GM12878 (cell line): ENCODE measurements at regions not wholly inside any gene's neighbourhood (a gene's known extent, or its start where the extent isn't known, plus 50 kb on each side); places are given as distances from the start of the nearest gene placed in this dataset.

Experiments
- ATAC-seq: fragments of 200-7000 bp; cut with Tn5 transposase; 3 replicates; pipeline ENCODE4 v1.9.1; 2020; ENCODE audit warnings: mild to moderate bottlenecking, moderate library complexity
- BruUV-seq: library from RNA; stranded (reverse); fragments of 400-500 nt; replicated peaks from 2 replicates; lab custom pipeline; 2021; lab: Mats Ljungman, UMichigan
- CTCF ChIA-PET: fragments of 300-600 bp; sonication (Branson Sonifier 250); formaldehyde crosslinking; extraction: SDS; loops from one replicate; lab custom pipeline; 2021; ENCODE audit warnings: inconsistent platforms; lab: Yijun Ruan, JAX
- POLR2A ChIA-PET: fragments of 350-600 bp; formaldehyde crosslinking; extraction: SDS; loops from one replicate; lab custom pipeline; 2021; ENCODE audit warnings: inconsistent platforms; lab: Charles Lee
- RAD21 ChIA-PET: fragments of 300-600 bp; sonication (Branson Sonifier 250); formaldehyde crosslinking; loops from one replicate; lab custom pipeline; 2023; ENCODE audit warnings: antibody characterized with exemption; ENCODE audit not compliant: unreplicated experiment; lab: Charles Lee
- SMC1A ChIA-PET: fragments of 300-600 bp; sonication (Branson Sonifier 250); formaldehyde crosslinking; loops from one replicate; lab custom pipeline; 2023; ENCODE audit not compliant: unreplicated experiment, uncharacterized antibody; lab: Charles Lee
- DNase-seq: peaks from one replicate; pipeline ENCODE4 v3.0.0-alpha.2; 2011; ENCODE audit warnings: low read depth, low spot score
- FAIRE-seq: peaks from 3 replicates; lab custom pipeline; 2011; peaks lifted over from hg19 to GRCh38; lab: Jason Lieb, UNC
- H2AFZ ChIP-seq: 2 replicates; pipeline ENCODE4 v1.6.0; 2011; ENCODE audit warnings: low read depth, low read length, control low read depth; ENCODE audit not compliant: control insufficient read depth
- H3K27ac ChIP-seq: 2 replicates; pipeline ENCODE4 v1.5.1; 2011; ENCODE audit warnings: control low read depth; ENCODE audit not compliant: control insufficient read depth, insufficient read depth
- H3K27me3 ChIP-seq, 2 experiments: replicated peaks in 1 of 2; 2 replicates each; pipeline versions ENCODE4 v1.6.0 to v1.6.1; 2011; ENCODE audit warnings: low read length in 1 of 2; ENCODE audit not compliant: control insufficient read depth in 2 of 2, insufficient read depth in 2 of 2
- H3K36me3 ChIP-seq, 2 experiments: 2 replicates each; pipeline ENCODE4 v1.5.1; 2011; ENCODE audit warnings: low read length in 1 of 2; ENCODE audit not compliant: control insufficient read depth in 2 of 2, insufficient read depth in 2 of 2
- H3K4me1 ChIP-seq: 2 replicates; pipeline ENCODE4 v1.6.1; 2011; ENCODE audit warnings: mild to moderate bottlenecking, low read length, moderate library complexity, mixed read lengths; ENCODE audit not compliant: control insufficient read depth, insufficient read depth
- H3K4me2 ChIP-seq: 2 replicates; pipeline ENCODE4 v1.6.0; 2011; ENCODE audit warnings: control low read depth; ENCODE audit not compliant: control insufficient read depth, insufficient read depth
- H3K4me3 ChIP-seq: fragments of 200-600 bp; sonication (generic); 2 replicates; pipeline ENCODE4 v1.5.1; 2016
- H3K79me2 ChIP-seq: 2 replicates; pipeline ENCODE4 v1.6.0; 2011; ENCODE audit warnings: low read length; ENCODE audit not compliant: control insufficient read depth, insufficient read depth
- H3K9ac ChIP-seq: 2 replicates; pipeline ENCODE4 v1.8.0; 2011; ENCODE audit warnings: low read length, control low read depth, mixed read lengths; ENCODE audit not compliant: control insufficient read depth, insufficient read depth
- H3K9me3 ChIP-seq: replicated peaks from 3 replicates; pipeline ENCODE4 v1.5.1; 2011; ENCODE audit warnings: mild to moderate bottlenecking, low read length; ENCODE audit not compliant: control insufficient read depth, insufficient read depth
- H4K20me1 ChIP-seq: 2 replicates; pipeline ENCODE4 v1.6.0; 2011; ENCODE audit not compliant: control insufficient read depth, insufficient read depth
- CEBPB ChIP-seq, 2 experiments: fragments of 150-350 bp in 1 of 2; IDR thresholded peaks; 2 replicates each; pipeline ENCODE4 v1.6.1; 2012 to 2014; ENCODE audit warnings: low read depth in 2 of 2, low read length in 2 of 2, borderline replicate concordance in 1 of 2, inconsistent platforms in 1 of 2
- CHD2 ChIP-seq: IDR thresholded peaks from 2 replicates; pipeline ENCODE4 v1.6.1; 2011; ENCODE audit warnings: low read depth, low read length, improper control_type of control experiment, borderline replicate concordance
- IKZF1 ChIP-seq: fragments of 450-650 bp; conservative IDR thresholded peaks from 2 replicates; pipeline ENCODE4 v1.6.1; 2017; ENCODE audit warnings: antibody characterized with exemption, mild to moderate bottlenecking
- KDM1A ChIP-seq: fragments of 200-600 bp; sonication (generic); IDR thresholded peaks from 2 replicates; pipeline ENCODE4 v1.6.1; 2016; ENCODE audit warnings: borderline replicate concordance
- MYB ChIP-seq: fragments of 150-350 bp; IDR thresholded peaks from 2 replicates; pipeline ENCODE4 v1.6.1; 2014; ENCODE audit warnings: mild to moderate bottlenecking, low read depth, low read length, borderline replicate concordance
- SMAD1 ChIP-seq: fragments of 450-650 bp; IDR thresholded peaks from 2 replicates; pipeline ENCODE4 v1.6.1; 2018; ENCODE audit warnings: mild to moderate bottlenecking, low read depth; ENCODE audit not compliant: partially characterized antibody
- ZNF622 ChIP-seq: fragments of 450-650 bp; IDR thresholded peaks from 2 replicates; pipeline ENCODE4 v1.6.1; 2017; ENCODE audit warnings: mild to moderate bottlenecking, inconsistent platforms
- WGBS: methylation state at CpG from one replicate; pipeline ENCODE4 v1.1.6; 2016; ENCODE audit warnings: low lambda C conversion rate; ENCODE audit not compliant: insufficient replicate concordance, insufficient coverage; ENCODE audit errors: missing lambda C conversion rate; 5-methylcytosine and 5-hydroxymethylcytosine counted together
- in situ Hi-C: fragments of 300-500 bp; cut with MboI; formaldehyde crosslinking; loops from 9 replicates; pipeline ENCODE4 v1.14.3; 2018; ENCODE audit warnings: mixed read lengths
- intact Hi-C: fragments of 100-400 bp; cut with micrococcal nuclease; formaldehyde crosslinking; loops from one replicate; pipeline ENCODE4 v1.14.2; 2022; ENCODE audit not compliant: unreplicated experiment
- TF ChIP-seq, protein P1 (sequence below): IDR thresholded peaks from 2 replicates; pipeline ENCODE4 v1.6.1; 2012; ENCODE audit warnings: low read depth, low read length, improper control_type of control experiment
- TF ChIP-seq, protein P2 (sequence below), 3 experiments: IDR thresholded peaks in 2 of 3; conservative IDR thresholded peaks in 1 of 3; 2 replicates each; pipeline ENCODE4 v1.5.1; 2011; ENCODE audit warnings: low read depth in 3 of 3, low read length in 3 of 3, mild to moderate bottlenecking in 3 of 3, control low read depth in 2 of 3, moderate library complexity in 2 of 3, inconsistent platforms in 1 of 3, mixed read lengths in 1 of 3; ENCODE audit not compliant: control insufficient read depth in 2 of 3, insufficient read depth in 1 of 3; ENCODE audit errors: extremely low read depth in 1 of 3
- TF ChIP-seq, protein P3 (sequence below): IDR thresholded peaks from 2 replicates; pipeline ENCODE4 v1.6.1; 2012; ENCODE audit warnings: low read depth, low read length, improper control_type of control experiment
- TF ChIP-seq, protein P4 (sequence below): fragments of 450-650 bp; formaldehyde crosslinking; IDR thresholded peaks from 2 replicates; pipeline ENCODE4 v1.4.0; 2022; ENCODE audit warnings: mild to moderate bottlenecking, moderate library complexity
- TF ChIP-seq, protein P5 (sequence below): fragments of 450-650 bp; IDR thresholded peaks from 2 replicates; pipeline ENCODE4 v1.6.1; 2017; ENCODE audit warnings: antibody characterized with exemption, mild to moderate bottlenecking, moderate library complexity

DNA sequence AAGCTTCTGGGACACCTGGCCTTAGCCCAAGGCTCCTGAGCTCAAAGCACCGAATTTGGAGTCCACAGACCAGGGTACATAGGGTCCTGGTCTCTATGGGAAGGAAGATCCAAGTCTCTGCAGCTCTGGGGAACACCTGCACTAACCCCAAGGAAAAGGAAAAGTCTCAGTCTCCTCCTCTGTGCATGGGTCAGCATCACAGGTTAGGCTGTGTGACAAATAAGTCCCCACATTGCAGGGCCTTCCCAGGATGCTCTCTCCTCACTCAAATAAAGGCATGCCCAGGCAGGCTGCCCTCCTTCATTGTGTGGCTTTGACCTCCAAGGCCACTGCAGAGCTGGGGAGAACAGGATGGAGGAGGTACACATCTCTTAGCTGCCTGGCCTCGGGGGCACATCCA is 121.0 kb upstream of the ZMIZ1 start (continued):
- TF ChIP-seq CHD2 (no peak), IKZF1 (no peak)

DNA sequence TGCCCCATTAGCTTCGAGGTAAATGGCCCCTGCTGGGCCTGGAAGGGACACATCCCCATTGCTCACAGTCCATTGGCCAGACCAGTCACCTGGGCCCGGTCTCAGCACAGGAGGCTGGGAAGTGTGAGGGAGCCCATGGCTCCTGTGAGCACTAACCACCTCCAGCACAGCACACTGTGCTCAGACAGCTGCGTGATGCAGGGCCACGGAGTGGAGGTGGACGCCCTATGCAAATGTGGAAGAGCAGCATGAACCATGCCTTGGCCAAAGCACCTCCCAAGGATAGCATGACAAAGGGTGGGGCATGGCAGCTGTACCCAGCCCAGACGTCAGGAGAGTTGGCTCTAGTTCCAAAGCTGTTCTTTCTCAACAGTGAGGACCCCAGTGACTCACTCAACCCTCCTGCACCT is 120.1 kb upstream of the ZMIZ1 start:
- ATAC-seq: no peak
- intact Hi-C loops: no loop called here
- WGBS: 16% methylated on average over 6 of the region's 6 CpGs
- Histone ChIP-seq H3K79me2 (no peaks in the 10 kb centered on the region), H3K27ac (no peak overlapping the region), H2AFZ (no peak overlapping the region), H3K9ac (no peak overlapping the region), H3K36me3 (no peaks in the 10 kb centered on the region), H3K4me3 (no peak overlapping the region), H3K27me3 (no peaks in the 10 kb centered on the region; a peak in 1 of 4 replicates), H4K20me1 (no peaks in the 10 kb centered on the region), H3K9me3 (no peaks in the 10 kb centered on the region; the same call in 2 of the 3 replicates), H3K4me1 (no peaks in the 10 kb centered on the region), H3K4me2 (no peak overlapping the region)
- ChIA-PET SMC1A (no interaction called here), RAD21 (no interaction called here), POLR2A (no interaction called here), CTCF (no interaction called here)
- FAIRE-seq: no peak
- no peak for TF ChIP-seq SMAD1
- TF ChIP-seq MYB: no peak
- TF ChIP-seq, protein P1, sequence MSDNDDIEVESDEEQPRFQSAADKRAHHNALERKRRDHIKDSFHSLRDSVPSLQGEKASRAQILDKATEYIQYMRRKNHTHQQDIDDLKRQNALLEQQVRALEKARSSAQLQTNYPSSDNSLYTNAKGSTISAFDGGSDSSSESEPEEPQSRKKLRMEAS: no peak
- no peak for TF ChIP-seq CEBPB (IDR thresholded peaks at IDR 0.05; ENCODE audit: borderline replicate concordance in 1 of 2, low read depth in 2 of 2, low read length in 2 of 2)
- TF ChIP-seq, protein P2, sequence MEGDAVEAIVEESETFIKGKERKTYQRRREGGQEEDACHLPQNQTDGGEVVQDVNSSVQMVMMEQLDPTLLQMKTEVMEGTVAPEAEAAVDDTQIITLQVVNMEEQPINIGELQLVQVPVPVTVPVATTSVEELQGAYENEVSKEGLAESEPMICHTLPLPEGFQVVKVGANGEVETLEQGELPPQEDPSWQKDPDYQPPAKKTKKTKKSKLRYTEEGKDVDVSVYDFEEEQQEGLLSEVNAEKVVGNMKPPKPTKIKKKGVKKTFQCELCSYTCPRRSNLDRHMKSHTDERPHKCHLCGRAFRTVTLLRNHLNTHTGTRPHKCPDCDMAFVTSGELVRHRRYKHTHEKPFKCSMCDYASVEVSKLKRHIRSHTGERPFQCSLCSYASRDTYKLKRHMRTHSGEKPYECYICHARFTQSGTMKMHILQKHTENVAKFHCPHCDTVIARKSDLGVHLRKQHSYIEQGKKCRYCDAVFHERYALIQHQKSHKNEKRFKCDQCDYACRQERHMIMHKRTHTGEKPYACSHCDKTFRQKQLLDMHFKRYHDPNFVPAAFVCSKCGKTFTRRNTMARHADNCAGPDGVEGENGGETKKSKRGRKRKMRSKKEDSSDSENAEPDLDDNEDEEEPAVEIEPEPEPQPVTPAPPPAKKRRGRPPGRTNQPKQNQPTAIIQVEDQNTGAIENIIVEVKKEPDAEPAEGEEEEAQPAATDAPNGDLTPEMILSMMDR (IDR thresholded peaks at IDR 0.05 in 2 of 3, conservative IDR thresholded peaks at IDR 0.05 in 1 of 3; ENCODE audit: control insufficient read depth in 2 of 3, extremely low read depth in 1 of 3, insufficient read depth in 1 of 3, low read depth in 3 of 3, low read length in 3 of 3): no peak
- TF ChIP-seq KDM1A: no peak
- TF ChIP-seq ZNF622: no peak
- TF ChIP-seq, protein P3, sequence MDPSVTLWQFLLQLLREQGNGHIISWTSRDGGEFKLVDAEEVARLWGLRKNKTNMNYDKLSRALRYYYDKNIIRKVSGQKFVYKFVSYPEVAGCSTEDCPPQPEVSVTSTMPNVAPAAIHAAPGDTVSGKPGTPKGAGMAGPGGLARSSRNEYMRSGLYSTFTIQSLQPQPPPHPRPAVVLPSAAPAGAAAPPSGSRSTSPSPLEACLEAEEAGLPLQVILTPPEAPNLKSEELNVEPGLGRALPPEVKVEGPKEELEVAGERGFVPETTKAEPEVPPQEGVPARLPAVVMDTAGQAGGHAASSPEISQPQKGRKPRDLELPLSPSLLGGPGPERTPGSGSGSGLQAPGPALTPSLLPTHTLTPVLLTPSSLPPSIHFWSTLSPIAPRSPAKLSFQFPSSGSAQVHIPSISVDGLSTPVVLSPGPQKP: no peak
- TF ChIP-seq, protein P4, sequence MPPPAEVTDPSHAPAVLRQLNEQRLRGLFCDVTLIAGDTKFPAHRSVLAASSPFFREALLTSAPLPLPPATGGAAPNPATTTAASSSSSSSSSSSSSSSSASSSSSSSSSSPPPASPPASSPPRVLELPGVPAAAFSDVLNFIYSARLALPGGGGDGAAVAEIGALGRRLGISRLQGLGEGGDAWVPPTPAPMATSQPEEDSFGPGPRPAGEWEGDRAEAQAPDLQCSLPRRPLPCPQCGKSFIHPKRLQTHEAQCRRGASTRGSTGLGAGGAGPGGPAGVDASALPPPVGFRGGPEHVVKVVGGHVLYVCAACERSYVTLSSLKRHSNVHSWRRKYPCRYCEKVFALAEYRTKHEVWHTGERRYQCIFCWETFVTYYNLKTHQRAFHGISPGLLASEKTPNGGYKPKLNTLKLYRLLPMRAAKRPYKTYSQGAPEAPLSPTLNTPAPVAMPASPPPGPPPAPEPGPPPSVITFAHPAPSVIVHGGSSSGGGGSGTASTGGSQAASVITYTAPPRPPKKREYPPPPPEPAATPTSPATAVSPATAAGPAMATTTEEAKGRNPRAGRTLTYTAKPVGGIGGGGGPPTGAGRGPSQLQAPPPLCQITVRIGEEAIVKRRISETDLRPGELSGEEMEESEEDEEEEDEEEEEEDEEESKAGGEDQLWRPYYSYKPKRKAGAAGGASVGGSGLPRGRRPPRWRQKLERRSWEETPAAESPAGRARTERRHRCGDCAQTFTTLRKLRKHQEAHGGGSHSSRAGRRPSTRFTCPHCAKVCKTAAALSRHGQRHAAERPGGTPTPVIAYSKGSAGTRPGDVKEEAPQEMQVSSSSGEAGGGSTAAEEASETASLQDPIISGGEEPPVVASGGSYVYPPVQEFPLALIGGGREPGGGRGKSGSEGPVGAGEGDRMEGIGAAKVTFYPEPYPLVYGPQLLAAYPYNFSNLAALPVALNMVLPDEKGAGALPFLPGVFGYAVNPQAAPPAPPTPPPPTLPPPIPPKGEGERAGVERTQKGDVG (CRISPR knock-in tag): no peak
- TF ChIP-seq, protein P5, sequence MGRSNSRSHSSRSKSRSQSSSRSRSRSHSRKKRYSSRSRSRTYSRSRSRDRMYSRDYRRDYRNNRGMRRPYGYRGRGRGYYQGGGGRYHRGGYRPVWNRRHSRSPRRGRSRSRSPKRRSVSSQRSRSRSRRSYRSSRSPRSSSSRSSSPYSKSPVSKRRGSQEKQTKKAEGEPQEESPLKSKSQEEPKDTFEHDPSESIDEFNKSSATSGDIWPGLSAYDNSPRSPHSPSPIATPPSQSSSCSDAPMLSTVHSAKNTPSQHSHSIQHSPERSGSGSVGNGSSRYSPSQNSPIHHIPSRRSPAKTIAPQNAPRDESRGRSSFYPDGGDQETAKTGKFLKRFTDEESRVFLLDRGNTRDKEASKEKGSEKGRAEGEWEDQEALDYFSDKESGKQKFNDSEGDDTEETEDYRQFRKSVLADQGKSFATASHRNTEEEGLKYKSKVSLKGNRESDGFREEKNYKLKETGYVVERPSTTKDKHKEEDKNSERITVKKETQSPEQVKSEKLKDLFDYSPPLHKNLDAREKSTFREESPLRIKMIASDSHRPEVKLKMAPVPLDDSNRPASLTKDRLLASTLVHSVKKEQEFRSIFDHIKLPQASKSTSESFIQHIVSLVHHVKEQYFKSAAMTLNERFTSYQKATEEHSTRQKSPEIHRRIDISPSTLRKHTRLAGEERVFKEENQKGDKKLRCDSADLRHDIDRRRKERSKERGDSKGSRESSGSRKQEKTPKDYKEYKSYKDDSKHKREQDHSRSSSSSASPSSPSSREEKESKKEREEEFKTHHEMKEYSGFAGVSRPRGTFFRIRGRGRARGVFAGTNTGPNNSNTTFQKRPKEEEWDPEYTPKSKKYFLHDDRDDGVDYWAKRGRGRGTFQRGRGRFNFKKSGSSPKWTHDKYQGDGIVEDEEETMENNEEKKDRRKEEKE: no peak
- no TSS peak for BruUV-seq
- in situ Hi-C loops: no loop called here
- no peak for DNase-seq
